ENCODE measurements at regions not wholly inside any gene's neighbourhood (a gene's known extent, or its start where the extent isn't known, plus 50 kb on each side); places are given as distances from the start of the nearest gene placed in this dataset.

GRCh38 chr10:8405596-8405995 lies 351.1 kb downstream of the GATA3 start:
- no peak overlapping the region for H3K4me3 ChIP-seq
- no peak overlapping the region for H3K27ac ChIP-seq
- WGBS (ENCODE audit: missing lambda C conversion rate): 67% methylated on average over 6 of the region's 6 CpGs
- H3K4me2 ChIP-seq: no peak overlapping the region
- no peaks in the 10 kb centered on the region for H3K9me3 ChIP-seq
- DNase-seq (ENCODE audit: low read depth in 1 of 2, low spot score in 1 of 2) (no peak), ATAC-seq (no peak), FAIRE-seq (no peak)
- POLR2A ChIA-PET: no interaction called here
- CTCF ChIA-PET: interaction anchor here (1.2 kb wide), 1 partner anchor 12 kb away, joined by 3 read pairs; no protein-coding TSS in a partner anchor
- TF ChIP-seq FOXS1 (CRISPR knock-in tag; IDR thresholded peaks at IDR 0.05) (no peak), MAZ (IDR thresholded peaks at IDR 0.05; ENCODE audit: borderline replicate concordance, low read depth, low read length) (no peak), HOXA7 (CRISPR knock-in tag; IDR thresholded peaks at IDR 0.05) (no peak), RNF2 (IDR thresholded peaks at IDR 0.05; ENCODE audit: borderline replicate concordance, low read depth) (no peak), RCOR1 (IDR thresholded peaks at IDR 0.05; ENCODE audit: low read depth, low read length) (no peak), HEYL (CRISPR knock-in tag; IDR thresholded peaks at IDR 0.05) (no peak), MYC (IDR thresholded peaks at IDR 0.05; ENCODE audit: borderline replicate concordance, low read length) (no peak), MAFK (IDR thresholded peaks at IDR 0.05; ENCODE audit: partially characterized antibody) (no peak), EP300 (IDR thresholded peaks at IDR 0.05) (no peak), FOSB (CRISPR knock-in tag; IDR thresholded peaks at IDR 0.05) (no peak), CBX2 (IDR thresholded peaks at IDR 0.05; ENCODE audit: borderline replicate concordance, low read depth) (no peak), ESRRA (IDR thresholded peaks at IDR 0.05; ENCODE audit: borderline replicate concordance, low read length) (no peak), KDM5A (IDR thresholded peaks at IDR 0.05) (no peak)
- TF ChIP-seq, protein P1, sequence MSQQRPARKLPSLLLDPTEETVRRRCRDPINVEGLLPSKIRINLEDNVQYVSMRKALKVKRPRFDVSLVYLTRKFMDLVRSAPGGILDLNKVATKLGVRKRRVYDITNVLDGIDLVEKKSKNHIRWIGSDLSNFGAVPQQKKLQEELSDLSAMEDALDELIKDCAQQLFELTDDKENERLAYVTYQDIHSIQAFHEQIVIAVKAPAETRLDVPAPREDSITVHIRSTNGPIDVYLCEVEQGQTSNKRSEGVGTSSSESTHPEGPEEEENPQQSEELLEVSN (IDR thresholded peaks at IDR 0.05; ENCODE audit: borderline replicate concordance, low read depth): no peak
- TF ChIP-seq, protein P2, sequence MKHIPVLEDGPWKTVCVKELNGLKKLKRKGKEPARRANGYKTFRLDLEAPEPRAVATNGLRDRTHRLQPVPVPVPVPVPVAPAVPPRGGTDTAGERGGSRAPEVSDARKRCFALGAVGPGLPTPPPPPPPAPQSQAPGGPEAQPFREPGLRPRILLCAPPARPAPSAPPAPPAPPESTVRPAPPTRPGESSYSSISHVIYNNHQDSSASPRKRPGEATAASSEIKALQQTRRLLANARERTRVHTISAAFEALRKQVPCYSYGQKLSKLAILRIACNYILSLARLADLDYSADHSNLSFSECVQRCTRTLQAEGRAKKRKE (CRISPR knock-in tag; IDR thresholded peaks at IDR 0.05; ENCODE audit: low read depth): no peak
- TF ChIP-seq, protein P3, sequence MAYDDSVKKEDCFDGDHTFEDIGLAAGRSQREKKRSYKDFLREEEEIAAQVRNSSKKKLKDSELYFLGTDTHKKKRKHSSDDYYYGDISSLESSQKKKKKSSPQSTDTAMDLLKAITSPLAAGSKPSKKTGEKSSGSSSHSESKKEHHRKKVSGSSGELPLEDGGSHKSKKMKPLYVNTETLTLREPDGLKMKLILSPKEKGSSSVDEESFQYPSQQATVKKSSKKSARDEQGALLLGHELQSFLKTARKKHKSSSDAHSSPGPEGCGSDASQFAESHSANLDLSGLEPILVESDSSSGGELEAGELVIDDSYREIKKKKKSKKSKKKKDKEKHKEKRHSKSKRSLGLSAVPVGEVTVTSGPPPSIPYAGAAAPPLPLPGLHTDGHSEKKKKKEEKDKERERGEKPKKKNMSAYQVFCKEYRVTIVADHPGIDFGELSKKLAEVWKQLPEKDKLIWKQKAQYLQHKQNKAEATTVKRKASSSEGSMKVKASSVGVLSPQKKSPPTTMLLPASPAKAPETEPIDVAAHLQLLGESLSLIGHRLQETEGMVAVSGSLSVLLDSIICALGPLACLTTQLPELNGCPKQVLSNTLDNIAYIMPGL (CRISPR knock-in tag; IDR thresholded peaks at IDR 0.05; ENCODE audit: borderline replicate concordance): no peak
- TF ChIP-seq, protein P4, sequence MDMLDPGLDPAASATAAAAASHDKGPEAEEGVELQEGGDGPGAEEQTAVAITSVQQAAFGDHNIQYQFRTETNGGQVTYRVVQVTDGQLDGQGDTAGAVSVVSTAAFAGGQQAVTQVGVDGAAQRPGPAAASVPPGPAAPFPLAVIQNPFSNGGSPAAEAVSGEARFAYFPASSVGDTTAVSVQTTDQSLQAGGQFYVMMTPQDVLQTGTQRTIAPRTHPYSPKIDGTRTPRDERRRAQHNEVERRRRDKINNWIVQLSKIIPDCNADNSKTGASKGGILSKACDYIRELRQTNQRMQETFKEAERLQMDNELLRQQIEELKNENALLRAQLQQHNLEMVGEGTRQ (IDR thresholded peaks at IDR 0.05): no peak
- peaks cover 10% of the 10 kb centered on the region; the same call in 2 of the 3 replicates for H3K4me1 ChIP-seq

- TF ChIP-seq FOSL2 (IDR thresholded peaks at IDR 0.05): no peak
- TF ChIP-seq FOSL2 (CRISPR knock-in tag; IDR thresholded peaks at IDR 0.05): no peak
- no peak for TF ChIP-seq MYC (IDR thresholded peaks at IDR 0.05; ENCODE audit: borderline replicate concordance, low read length)
- TF ChIP-seq, protein P2 (CRISPR knock-in tag; IDR thresholded peaks at IDR 0.05; ENCODE audit: low read depth): no peak
- TF ChIP-seq NR3C1 (IDR thresholded peaks at IDR 0.05): no peak
- TF ChIP-seq, protein P5, sequence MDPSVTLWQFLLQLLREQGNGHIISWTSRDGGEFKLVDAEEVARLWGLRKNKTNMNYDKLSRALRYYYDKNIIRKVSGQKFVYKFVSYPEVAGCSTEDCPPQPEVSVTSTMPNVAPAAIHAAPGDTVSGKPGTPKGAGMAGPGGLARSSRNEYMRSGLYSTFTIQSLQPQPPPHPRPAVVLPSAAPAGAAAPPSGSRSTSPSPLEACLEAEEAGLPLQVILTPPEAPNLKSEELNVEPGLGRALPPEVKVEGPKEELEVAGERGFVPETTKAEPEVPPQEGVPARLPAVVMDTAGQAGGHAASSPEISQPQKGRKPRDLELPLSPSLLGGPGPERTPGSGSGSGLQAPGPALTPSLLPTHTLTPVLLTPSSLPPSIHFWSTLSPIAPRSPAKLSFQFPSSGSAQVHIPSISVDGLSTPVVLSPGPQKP (IDR thresholded peaks at IDR 0.05; ENCODE audit: low read depth, low read length): no peak
- TF ChIP-seq GATA3 (IDR thresholded peaks at IDR 0.05; ENCODE audit: borderline replicate concordance): peak; percentile 55; the same call in 1 of the 2 replicates
- TF ChIP-seq RCOR1 (IDR thresholded peaks at IDR 0.05; ENCODE audit: low read depth, low read length): no peak
- TF ChIP-seq MAFK (IDR thresholded peaks at IDR 0.05; ENCODE audit: partially characterized antibody): no peak
- H3K4me1 ChIP-seq: peaks cover 10% of the 10 kb centered on the region; the same call in 2 of the 3 replicates
- ChIA-PET CTCF (interaction anchor here (0.8 kb wide), 1 partner anchor 18 kb away, joined by 3 read pairs; no protein-coding TSS in a partner anchor), POLR2A (no interaction called here)
- H3K4me3 ChIP-seq: no peak overlapping the region
- no peaks in the 10 kb centered on the region for H3K9me3 ChIP-seq
- no peak for FAIRE-seq
- H3K4me2 ChIP-seq: no peak overlapping the region
- ATAC-seq: peak in 1 of 2 experiments; percentile 82; a peak in 3 of 6 replicates
- H3K27ac ChIP-seq: no peak overlapping the region
- DNase-seq (ENCODE audit: low read depth in 1 of 2, low spot score in 1 of 2): peak in 1 of 2 experiments; percentile 63
Measured at GRCh38 chr10:8407501-8408021, 353.1 kb downstream of the GATA3 start.
